ENCODE measurements at regions not wholly inside any gene's neighbourhood (a gene's known extent, or its start where the extent isn't known, plus 50 kb on each side); places are given as distances from the start of the nearest gene placed in this dataset.

DNA sequence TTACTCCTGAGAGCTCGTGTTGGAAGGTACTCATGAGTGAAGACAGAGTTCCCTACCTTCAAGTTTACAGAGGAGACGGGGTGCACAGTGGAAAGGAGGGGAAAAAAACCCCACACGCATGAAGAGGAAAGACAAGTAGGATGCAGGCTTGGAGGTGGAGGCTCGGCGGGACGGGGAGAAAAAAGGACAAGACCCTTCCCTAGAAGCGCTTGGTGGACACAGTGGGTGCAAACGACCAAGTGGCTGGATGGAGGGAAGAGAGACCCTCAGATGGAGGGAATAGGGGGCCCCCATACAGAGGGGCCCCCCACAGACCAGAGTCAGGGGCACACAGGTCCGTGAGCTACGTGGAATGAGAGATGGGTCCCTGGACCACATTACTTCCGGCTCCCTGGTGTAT, 380.1 kb downstream of the SHANK2 start:
- TF ChIP-seq, protein P1, sequence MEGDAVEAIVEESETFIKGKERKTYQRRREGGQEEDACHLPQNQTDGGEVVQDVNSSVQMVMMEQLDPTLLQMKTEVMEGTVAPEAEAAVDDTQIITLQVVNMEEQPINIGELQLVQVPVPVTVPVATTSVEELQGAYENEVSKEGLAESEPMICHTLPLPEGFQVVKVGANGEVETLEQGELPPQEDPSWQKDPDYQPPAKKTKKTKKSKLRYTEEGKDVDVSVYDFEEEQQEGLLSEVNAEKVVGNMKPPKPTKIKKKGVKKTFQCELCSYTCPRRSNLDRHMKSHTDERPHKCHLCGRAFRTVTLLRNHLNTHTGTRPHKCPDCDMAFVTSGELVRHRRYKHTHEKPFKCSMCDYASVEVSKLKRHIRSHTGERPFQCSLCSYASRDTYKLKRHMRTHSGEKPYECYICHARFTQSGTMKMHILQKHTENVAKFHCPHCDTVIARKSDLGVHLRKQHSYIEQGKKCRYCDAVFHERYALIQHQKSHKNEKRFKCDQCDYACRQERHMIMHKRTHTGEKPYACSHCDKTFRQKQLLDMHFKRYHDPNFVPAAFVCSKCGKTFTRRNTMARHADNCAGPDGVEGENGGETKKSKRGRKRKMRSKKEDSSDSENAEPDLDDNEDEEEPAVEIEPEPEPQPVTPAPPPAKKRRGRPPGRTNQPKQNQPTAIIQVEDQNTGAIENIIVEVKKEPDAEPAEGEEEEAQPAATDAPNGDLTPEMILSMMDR (IDR thresholded peaks at IDR 0.05; ENCODE audit: insufficient read depth, low read length, poor library complexity, severe bottlenecking): no peak
- no peak for TF ChIP-seq EZH2phosphoT487 (conservative IDR thresholded peaks at IDR 0.05; ENCODE audit: low read length)
